ENCODE measurements at regions not wholly inside any gene's neighbourhood (a gene's known extent, or its start where the extent isn't known, plus 50 kb on each side); places are given as distances from the start of the nearest gene placed in this dataset.
A peak's percentile ranks its signal among the peaks of the same experiment; 100 is the strongest.

DNA sequence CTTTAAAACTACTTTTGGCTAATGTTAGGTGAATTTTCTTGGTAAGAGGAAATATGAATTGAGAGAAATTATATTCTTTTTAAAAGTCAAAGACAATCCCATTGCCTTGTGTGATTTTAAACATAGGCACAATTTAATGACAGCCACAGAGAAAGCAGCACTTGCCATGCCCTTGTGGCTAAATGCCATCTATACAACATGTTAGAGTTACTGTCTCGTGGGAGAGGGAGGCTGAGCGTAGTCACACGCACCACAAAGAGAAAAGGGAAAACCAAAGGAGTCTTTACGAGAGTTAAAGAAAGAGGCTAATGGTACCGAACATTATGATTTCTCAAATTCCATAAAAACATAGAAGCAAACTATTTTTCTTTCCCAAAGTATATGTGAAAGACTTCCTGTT lies 537.9 kb downstream of the PTPRC start:
- no peak for FAIRE-seq
- DNase-seq (ENCODE audit: insufficient read length, low spot score) = no peak

DNA sequence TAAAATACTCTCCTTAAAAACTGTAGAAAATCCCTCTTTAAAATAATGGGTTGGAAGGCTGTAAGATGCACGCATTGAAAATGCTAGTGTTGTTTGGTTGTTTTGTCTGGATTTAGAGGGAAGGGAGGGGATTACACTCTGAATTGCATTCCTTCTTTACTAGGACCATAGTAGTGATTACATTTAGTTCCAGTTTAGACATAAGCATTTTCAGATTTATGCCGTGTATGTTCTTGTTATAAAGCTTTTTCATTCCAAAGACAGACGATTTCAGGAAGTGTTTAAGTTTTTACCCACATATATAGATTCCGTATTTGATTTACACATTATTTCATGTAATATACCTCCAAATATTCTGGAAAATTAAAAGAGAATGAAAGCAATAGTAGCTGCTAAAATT lies 538.4 kb downstream of the PTPRC start:
- no peak for FAIRE-seq
- no peak for DNase-seq (ENCODE audit: insufficient read length, low spot score)
- no peak for TF ChIP-seq POLR2A (IDR thresholded peaks at IDR 0.05; ENCODE audit: low read depth, low read length)
- no peak for TF ChIP-seq POU2F2 (IDR thresholded peaks at IDR 0.05; ENCODE audit: low read depth, low read length)
- no peak for TF ChIP-seq SPI1 (IDR thresholded peaks at IDR 0.05; ENCODE audit: low read depth, low read length)
- no peak for TF ChIP-seq POLR2AphosphoS5 (IDR thresholded peaks at IDR 0.05; ENCODE audit: low read depth, low read length)
- no peak for TF ChIP-seq PAX5 (IDR thresholded peaks at IDR 0.05; ENCODE audit: insufficient read depth, low read length, severe bottlenecking)
- no peak for TF ChIP-seq TAF1 (IDR thresholded peaks at IDR 0.05; ENCODE audit: low read depth, low read length)

More for the DNA sequence above, 537.9 kb downstream of the PTPRC start:
- TF ChIP-seq SPI1 (IDR thresholded peaks at IDR 0.05; ENCODE audit: low read depth, low read length) = no peak
- TF ChIP-seq TAF1 (IDR thresholded peaks at IDR 0.05; ENCODE audit: low read depth, low read length) = no peak
- no peak for TF ChIP-seq POLR2A (IDR thresholded peaks at IDR 0.05; ENCODE audit: low read depth, low read length)
- no peak for TF ChIP-seq POLR2AphosphoS5 (IDR thresholded peaks at IDR 0.05; ENCODE audit: low read depth, low read length)
- no peak for TF ChIP-seq POU2F2 (IDR thresholded peaks at IDR 0.05; ENCODE audit: low read depth, low read length)

GRCh38 chr1:199178646-199179045 lies 539.8 kb downstream of the PTPRC start:
- no peak for DNase-seq (ENCODE audit: insufficient read length, low spot score)
- FAIRE-seq = no peak
- no peak for TF ChIP-seq SPI1 (IDR thresholded peaks at IDR 0.05; ENCODE audit: low read depth, low read length)
- no peak for TF ChIP-seq POLR2AphosphoS5 (IDR thresholded peaks at IDR 0.05; ENCODE audit: low read depth, low read length)
- no peak for TF ChIP-seq POU2F2 (IDR thresholded peaks at IDR 0.05; ENCODE audit: low read depth, low read length)
- no peak for TF ChIP-seq TAF1 (IDR thresholded peaks at IDR 0.05; ENCODE audit: low read depth, low read length)
- no peak for TF ChIP-seq POLR2A (IDR thresholded peaks at IDR 0.05; ENCODE audit: low read depth, low read length)
- no peak for TF ChIP-seq PAX5 (IDR thresholded peaks at IDR 0.05; ENCODE audit: insufficient read depth, low read length, severe bottlenecking)

- DNase-seq (ENCODE audit: insufficient read length, low spot score) = no peak
- FAIRE-seq = peak; percentile 26
- TF ChIP-seq POLR2A (IDR thresholded peaks at IDR 0.05; ENCODE audit: low read depth, low read length) (no peak), SPI1 (IDR thresholded peaks at IDR 0.05; ENCODE audit: low read depth, low read length) (no peak), TAF1 (IDR thresholded peaks at IDR 0.05; ENCODE audit: low read depth, low read length) (no peak), POLR2AphosphoS5 (IDR thresholded peaks at IDR 0.05; ENCODE audit: low read depth, low read length) (no peak), POU2F2 (IDR thresholded peaks at IDR 0.05; ENCODE audit: low read depth, low read length) (no peak), PAX5 (IDR thresholded peaks at IDR 0.05; ENCODE audit: insufficient read depth, low read length, severe bottlenecking) (no peak)
These were observed 543.5 kb downstream of the PTPRC start for GRCh38 chr1:199182186-199182843.

- no peak for DNase-seq (ENCODE audit: insufficient read length, low spot score)
- TF ChIP-seq PAX5 (IDR thresholded peaks at IDR 0.05; ENCODE audit: insufficient read depth, low read length, severe bottlenecking) (no peak), POLR2A (IDR thresholded peaks at IDR 0.05; ENCODE audit: low read depth, low read length) (no peak), SPI1 (IDR thresholded peaks at IDR 0.05; ENCODE audit: low read depth, low read length) (no peak), POU2F2 (IDR thresholded peaks at IDR 0.05; ENCODE audit: low read depth, low read length) (no peak), POLR2AphosphoS5 (IDR thresholded peaks at IDR 0.05; ENCODE audit: low read depth, low read length) (no peak), TAF1 (IDR thresholded peaks at IDR 0.05; ENCODE audit: low read depth, low read length) (no peak)
- FAIRE-seq = no peak
These were observed 545.3 kb downstream of the PTPRC start for GRCh38 chr1:199184180-199184579.

GRCh38 chr1:199194862-199195261 lies 556.0 kb downstream of the PTPRC start:
- DNase-seq (ENCODE audit: insufficient read length, low spot score) (no peak), FAIRE-seq (no peak)
- TF ChIP-seq SPI1 (IDR thresholded peaks at IDR 0.05; ENCODE audit: low read depth, low read length) (no peak), PAX5 (IDR thresholded peaks at IDR 0.05; ENCODE audit: insufficient read depth, low read length, severe bottlenecking) (no peak), POLR2A (IDR thresholded peaks at IDR 0.05; ENCODE audit: low read depth, low read length) (no peak), POU2F2 (IDR thresholded peaks at IDR 0.05; ENCODE audit: low read depth, low read length) (no peak), POLR2AphosphoS5 (IDR thresholded peaks at IDR 0.05; ENCODE audit: low read depth, low read length) (no peak), TAF1 (IDR thresholded peaks at IDR 0.05; ENCODE audit: low read depth, low read length) (no peak)

GRCh38 chr1:199197695-199198094 lies 558.9 kb downstream of the PTPRC start:
- TF ChIP-seq PAX5 (IDR thresholded peaks at IDR 0.05; ENCODE audit: insufficient read depth, low read length, severe bottlenecking) (no peak), SPI1 (IDR thresholded peaks at IDR 0.05; ENCODE audit: low read depth, low read length) (no peak), POLR2AphosphoS5 (IDR thresholded peaks at IDR 0.05; ENCODE audit: low read depth, low read length) (no peak), POU2F2 (IDR thresholded peaks at IDR 0.05; ENCODE audit: low read depth, low read length) (no peak), TAF1 (IDR thresholded peaks at IDR 0.05; ENCODE audit: low read depth, low read length) (no peak), POLR2A (IDR thresholded peaks at IDR 0.05; ENCODE audit: low read depth, low read length) (no peak)
- FAIRE-seq = no peak

DNA sequence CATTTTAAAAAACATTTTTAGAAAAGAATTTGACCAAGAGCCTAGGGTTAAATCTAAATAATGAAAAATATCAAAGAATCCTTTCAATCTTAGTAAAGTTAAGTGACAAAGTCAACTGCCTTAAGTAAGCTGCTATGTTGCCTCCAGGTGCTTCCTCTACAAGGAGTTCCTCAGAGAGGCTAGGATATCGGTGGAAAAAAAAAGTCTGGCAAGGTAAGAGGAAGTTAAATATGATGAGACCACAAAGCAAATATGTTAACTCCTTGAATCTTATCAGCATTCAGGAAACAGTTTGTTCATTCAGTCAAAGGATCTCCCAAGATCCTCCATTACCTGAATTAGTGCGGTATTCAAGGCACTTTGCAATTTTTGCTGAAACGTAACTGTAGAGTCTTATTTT lies 563.5 kb downstream of the PTPRC start:
- FAIRE-seq = peak; percentile 51
- no peak for DNase-seq (ENCODE audit: insufficient read length, low spot score)
- TF ChIP-seq TAF1 (IDR thresholded peaks at IDR 0.05; ENCODE audit: low read depth, low read length) (no peak), PAX5 (IDR thresholded peaks at IDR 0.05; ENCODE audit: insufficient read depth, low read length, severe bottlenecking) (no peak), SPI1 (IDR thresholded peaks at IDR 0.05; ENCODE audit: low read depth, low read length) (no peak), POLR2AphosphoS5 (IDR thresholded peaks at IDR 0.05; ENCODE audit: low read depth, low read length) (no peak), POU2F2 (IDR thresholded peaks at IDR 0.05; ENCODE audit: low read depth, low read length) (no peak)

More at GRCh38 chr1:199197695-199198094, 558.9 kb downstream of the PTPRC start:
- no peak for DNase-seq (ENCODE audit: insufficient read length, low spot score)

DNA sequence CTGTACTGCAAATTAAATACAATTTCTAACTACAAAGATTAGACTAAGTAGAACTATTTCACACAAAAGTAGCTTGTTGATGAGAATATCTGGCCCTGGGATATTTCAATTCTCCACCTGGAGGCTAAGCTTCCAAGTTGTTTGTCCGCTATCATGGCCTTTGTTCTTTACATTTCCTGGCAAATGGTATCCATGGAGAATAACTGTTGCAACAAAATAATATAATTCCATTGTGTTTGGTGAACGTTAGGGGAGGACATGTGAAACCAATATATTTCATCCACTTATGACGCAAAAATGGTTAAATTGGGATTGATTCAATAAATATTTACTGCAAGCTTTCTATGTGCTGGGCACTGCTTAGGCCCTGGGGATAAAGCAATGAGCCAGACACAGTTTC lies 565.4 kb downstream of the PTPRC start:
- TF ChIP-seq POLR2A (IDR thresholded peaks at IDR 0.05; ENCODE audit: low read depth, low read length) (no peak), SPI1 (IDR thresholded peaks at IDR 0.05; ENCODE audit: low read depth, low read length) (no peak), PAX5 (IDR thresholded peaks at IDR 0.05; ENCODE audit: insufficient read depth, low read length, severe bottlenecking) (no peak), POU2F2 (IDR thresholded peaks at IDR 0.05; ENCODE audit: low read depth, low read length) (no peak)
- no peak for FAIRE-seq

More for the DNA sequence above, 565.4 kb downstream of the PTPRC start:
- DNase-seq (ENCODE audit: insufficient read length, low spot score) = no peak
